HG03025 (cell line): ENCODE measurements at regions not wholly inside any gene's neighbourhood (a gene's known extent, or its start where the extent isn't known, plus 50 kb on each side); places are given as distances from the start of the nearest gene placed in this dataset.
"Not testable (repeated sequence)": the region's sequence is repeated elsewhere in the genome, so short reads cannot be mapped to it uniquely, and the experiment has no call there.

Experiments
- ATAC-seq: cut with Tn5 transposase; IDR thresholded peaks from one replicate; pipeline ENCODE4 v1.9.1; 2021; ENCODE audit warnings: mild to moderate bottlenecking, moderate library complexity; ENCODE audit not compliant: unreplicated experiment, low FRiP score

DNA sequence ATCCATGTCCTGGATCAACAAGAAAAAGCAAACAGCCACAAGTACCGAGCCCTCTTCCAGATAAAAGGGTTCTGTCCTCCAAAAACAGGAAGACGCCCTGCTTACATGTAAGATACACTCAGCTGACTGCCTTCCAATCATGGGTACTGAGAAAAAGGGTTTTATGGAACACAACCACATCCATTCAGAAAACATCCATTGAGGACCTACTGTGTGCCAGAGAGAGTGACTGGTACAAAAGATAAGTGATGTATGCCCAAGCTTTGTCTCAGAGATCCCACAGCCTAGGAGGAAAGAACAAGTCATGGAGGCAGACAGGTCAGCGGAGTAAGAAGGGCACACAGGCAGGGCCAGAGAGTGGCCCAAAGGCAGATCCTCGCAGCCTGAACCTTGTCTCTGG is 94.8 kb upstream of the SSTR4 start:
- no peak for ATAC-seq

DNA sequence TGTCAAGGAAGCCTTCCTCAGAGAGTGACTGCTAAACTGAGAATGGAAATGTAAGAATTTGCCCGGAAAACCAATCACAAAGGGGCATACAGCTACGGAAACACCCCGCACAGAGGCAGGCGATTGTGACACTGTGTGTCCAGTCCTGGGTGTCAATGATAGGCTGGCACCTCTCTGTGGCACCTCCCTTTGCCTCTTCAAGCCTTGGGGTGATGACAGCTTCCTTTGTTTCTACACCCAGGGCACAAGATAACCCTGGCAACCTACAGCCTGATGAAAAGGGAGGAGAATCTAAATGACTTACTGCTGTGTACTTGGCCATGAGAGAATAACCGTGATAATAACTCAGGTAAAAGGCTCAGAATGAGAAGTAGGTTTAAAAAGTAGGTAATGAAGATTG is 93.6 kb upstream of the SSTR4 start:
- no peak for ATAC-seq

DNA sequence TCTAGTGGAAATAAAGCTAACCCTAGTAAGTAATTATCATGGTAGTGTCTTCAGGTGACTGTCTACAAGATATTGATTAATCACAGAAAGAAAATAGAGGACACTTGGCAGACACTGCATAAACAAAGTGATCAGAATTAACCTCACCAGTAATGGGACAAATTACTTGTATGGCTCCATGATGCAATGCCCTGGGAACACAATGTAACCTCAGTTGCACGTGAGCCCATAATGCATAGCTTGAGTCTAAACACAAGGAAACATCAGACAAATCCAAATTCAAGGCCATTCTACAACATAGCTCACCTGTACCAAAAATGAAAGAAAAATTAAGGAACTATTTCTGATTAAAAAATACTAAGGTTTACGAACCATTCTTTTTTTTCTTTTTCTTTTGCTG is 92.4 kb upstream of the SSTR4 start:
- no peak for ATAC-seq

DNA sequence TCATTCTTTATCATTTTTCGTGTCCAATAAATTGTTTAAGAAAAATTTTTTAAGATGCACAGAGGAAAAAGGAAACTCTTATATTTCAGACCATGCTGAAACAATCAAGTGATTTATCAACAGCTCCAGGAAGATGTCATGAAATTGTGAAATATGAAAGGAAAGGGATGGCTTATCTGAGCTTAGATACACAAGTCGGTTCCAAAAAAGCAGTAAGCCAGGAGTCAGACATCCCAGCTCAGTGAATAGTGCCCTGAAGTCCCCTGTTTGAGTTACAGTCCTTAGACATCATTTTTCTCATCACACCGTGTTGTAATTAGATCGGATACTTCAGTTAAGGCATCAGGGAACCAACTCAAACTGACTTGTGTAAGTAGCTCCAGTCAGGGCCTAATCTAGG is 91.0 kb upstream of the SSTR4 start:
- no peak for ATAC-seq

DNA sequence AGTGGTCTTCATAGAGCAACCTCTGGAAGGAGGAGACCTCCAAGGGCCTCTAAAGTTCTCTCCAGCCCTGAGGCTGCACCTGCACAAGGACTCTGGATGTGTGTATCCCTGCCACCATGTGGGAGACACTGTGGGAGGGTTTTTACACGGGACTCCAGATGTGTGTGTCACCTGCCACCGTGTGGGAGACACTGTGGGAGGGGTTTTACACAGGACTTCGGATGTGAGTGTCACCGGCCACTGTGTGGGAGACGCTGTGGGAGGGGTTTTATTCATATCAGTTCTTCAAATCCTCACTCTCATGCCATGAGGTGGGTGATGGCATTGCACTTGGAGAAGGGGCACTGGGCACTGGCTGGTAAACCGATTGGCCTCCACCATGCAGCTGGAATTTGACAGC is 90.2 kb upstream of the SSTR4 start:
- ATAC-seq: no peak

DNA sequence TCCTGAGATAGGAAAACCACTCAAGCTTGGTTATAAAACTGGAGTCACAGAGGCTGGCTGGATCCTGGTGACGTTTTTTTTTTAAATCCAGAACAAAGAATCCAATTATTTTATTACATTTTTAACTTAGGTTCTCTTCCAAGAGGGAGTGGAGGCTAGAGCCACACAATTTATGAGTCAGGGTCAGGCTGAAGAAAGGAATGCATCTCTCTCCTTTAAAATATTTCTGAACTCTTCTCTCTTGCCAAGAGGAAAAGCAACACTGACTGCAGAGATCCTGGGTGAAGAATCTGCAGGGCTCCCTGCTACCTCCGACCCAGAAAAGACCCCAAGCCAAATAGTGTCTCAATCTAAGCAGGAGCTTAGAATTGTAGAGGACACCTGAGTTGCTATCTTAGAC is 88.5 kb upstream of the SSTR4 start:
- no peak for ATAC-seq

DNA sequence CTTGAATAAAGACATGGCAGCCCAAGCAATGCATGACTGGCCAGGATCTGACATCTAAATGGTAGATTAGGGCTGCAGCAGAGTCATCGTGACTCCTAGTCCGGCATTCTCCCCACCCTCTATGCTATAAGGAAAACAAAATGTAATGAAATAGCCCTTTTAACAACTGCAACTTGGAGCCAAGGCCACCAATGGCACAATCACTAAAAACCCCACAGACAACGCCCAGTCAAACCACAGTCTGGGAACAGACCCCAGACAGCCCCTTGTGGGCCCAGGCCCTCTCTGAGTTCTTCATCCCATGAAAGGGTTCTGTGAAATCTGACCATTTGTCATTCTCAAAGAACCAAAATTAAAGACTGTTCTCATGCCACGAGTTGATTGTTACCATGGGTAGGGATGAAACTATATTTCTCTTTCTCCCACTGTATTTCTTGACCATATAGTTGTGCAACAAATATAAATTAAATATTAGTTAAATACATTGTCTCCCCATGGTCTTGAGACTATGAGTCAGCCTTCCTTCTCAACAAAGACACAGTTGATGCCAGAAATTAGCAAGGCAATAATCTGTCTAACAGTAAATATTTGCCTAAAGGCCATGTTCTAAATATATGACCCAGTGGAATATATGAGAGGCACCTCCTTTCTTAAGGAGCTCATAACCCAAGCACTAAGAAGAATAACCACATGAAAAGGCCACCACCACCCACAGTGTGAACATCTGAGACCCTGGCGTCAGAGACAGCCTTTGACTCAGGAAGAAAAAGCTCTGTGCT is 85.6 kb upstream of the SSTR4 start:
- no peak for ATAC-seq

DNA sequence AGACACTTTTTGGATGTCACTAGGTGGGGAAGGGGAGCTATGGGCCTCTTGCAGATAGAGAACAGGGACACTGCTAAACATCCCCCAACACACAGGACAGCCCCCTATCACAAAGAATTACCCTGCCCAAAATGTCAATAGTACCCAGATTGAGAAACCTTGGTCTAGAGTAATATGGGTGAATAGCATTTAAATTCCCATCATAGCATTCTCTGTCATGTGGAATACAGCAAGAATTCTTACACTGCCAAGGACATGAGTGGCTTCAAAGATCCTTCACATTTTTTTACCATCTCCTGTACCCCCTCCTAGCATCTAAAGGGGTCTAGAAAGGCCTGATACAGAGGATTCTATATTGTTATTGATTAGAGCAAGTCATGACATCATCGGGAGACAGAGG is 83.1 kb upstream of the SSTR4 start:
- ATAC-seq: no peak

DNA sequence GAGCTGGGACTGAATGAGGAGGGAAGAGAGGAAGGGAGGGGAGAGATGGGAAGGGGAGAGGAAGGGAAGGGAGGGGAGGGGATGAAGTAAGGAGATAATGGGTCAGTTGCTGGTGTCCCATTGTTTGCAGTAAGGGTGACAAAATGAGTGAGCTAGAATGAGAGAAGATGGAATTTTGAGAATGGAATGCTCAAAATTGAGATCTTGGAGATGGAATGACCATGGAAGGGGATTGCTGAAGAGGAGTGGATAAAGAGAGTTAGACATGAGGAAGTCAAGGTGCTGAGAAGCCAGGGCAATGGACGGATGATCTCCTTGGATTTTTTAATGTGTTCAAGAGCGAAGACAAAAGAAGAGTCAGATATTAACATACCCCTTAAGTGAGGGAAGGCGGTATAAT is 80.5 kb upstream of the SSTR4 start:
- no peak for ATAC-seq

DNA sequence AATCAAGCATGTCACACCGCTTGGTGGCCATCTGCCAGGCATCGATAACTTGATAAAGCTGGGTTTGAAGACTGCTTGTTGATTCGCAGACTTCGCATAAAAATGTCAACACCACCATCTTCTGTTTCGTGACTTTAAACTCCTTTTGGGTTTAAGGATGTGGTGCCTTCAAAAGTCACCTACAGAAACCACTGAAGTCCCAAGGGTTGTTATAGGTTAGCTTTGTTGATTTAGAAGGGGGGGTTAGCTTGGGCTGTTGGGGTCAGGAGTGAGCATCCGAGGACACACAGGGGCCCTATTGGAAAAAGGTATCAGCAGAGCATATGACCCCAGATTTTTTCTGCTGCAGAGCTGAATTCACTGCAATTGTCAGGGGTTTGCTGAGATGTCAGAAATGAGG is 76.7 kb upstream of the SSTR4 start:
- ATAC-seq: no peak

DNA sequence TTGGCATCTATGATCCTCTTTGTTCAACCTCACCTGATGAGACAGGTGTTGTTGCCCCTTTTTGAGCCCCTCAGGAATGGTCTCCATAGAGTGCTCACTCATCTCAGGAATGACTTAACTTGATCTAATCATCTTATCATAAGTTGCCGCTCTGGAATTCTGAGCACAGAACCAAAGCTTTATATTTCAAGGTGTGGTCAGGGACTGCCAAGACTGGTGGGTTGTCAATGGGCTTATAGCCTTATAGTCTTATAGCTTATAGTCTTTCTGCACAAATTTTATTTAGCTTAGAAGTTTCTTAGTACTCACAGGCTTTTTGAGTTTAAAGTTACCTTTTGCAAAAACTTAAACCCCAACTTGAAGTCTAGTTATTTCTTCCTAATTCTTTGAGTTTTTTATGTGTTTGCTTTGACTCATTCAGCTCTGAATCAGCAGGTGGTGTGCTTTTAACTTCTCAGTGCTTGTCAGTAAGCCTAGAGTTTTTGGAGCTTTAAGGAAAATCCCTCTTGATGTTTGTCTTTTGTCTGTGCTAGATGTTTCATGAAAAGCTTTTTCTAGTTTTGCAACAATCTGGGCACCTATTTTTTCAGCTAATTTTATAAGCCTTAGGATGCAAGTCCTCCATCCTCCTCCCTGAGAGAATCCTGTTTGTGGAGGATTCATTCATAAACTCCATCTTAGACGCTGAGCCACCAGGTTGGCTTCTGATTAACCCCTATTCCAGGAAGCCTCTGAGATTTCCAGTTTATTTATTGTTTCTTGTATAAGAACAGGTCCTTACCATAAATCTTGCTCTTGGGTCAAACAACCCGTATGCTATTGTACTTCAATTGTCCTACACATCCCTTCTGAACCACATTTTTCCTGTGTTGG is 72.3 kb upstream of the SSTR4 start:
- ATAC-seq: no peak

DNA sequence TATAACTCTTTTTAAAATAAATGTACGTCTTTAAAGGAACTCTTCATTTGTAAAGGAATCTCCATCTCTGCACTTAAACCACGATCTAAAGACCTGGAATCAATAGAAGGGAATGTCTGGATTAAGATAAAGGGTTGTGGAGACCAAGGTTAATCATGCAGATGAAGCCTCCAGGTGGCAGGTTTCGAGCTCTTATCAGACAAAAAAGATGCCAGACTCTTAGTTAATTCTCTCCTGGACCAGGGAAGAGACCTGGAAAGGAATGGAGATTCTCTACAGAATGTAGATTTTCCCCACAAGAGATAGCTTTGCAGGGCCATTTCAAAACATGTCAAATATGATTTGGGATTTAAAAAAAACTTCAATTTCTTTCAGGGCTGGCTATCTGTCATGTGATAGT is 71.5 kb upstream of the SSTR4 start:
- no peak for ATAC-seq

DNA sequence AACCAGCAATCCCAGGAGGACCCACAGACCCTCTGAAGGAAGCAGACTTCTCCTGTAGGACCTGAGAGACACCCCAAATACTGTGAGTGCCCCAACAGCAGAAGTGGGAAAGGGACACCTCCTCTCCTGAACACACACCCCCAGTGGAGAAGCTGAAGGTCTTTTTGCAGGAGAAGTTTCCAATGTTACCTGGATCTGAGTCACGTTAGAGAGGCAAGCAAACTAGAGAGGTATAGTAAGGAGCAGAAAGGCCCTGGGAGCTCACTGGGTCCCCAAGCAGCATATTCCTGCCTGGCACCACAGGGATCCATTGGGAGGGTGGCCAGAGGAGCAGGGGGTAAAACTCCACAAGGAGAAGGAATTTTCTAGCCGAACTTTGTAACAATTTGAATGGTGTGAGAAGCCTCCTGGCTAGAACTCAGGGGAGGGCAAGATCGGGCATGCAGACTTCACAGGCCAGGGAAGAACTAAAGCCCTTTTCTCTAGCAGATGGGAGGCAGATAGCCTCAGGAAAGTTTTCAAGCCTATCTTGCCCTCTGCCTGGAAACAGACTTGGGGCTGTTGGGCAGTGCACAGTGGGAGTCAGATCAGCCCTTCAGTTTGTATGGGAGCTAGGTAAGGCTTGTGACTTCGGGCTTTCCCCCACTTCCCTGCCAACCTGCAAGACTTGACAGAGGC is 68.2 kb upstream of the SSTR4 start:
- ATAC-seq: no peak

DNA sequence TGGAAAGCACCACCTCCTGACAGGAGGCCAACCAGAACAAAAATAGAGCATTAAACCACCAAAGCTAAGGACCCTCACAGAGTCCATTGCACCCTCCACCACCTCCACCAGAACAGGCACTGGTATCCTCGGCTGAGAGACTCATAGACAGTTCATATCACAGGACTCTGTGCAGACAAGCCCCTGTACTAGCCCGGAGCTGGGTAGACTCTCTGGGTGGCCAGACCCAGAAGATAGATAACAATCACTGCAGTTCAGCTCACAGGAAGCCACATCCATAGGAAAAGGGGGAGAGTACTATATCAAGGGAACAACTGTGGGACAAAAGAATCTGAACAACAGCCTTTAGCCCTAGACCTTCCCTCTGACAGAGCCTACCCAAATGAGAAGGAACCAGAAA is 67.4 kb upstream of the SSTR4 start:
- ATAC-seq: not testable (repeated sequence)

DNA sequence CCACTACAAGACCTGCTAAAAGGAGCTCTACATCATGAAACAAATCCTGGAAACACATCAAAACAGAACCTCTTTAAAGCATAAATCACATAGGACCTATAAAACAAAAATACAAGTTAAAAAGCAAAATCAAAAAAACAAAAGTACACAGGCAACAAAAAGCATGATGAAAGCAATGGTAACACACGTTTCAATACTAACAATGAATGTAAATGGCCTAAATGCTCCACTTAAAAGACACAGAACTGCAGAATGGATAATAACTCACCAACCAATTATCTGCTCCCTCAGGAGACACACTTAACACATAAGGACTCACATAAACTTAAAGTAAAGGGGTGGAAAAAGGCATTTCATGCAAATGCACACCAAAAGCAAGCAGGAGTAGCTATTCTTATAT is 66.1 kb upstream of the SSTR4 start:
- not testable (repeated sequence) for ATAC-seq

DNA sequence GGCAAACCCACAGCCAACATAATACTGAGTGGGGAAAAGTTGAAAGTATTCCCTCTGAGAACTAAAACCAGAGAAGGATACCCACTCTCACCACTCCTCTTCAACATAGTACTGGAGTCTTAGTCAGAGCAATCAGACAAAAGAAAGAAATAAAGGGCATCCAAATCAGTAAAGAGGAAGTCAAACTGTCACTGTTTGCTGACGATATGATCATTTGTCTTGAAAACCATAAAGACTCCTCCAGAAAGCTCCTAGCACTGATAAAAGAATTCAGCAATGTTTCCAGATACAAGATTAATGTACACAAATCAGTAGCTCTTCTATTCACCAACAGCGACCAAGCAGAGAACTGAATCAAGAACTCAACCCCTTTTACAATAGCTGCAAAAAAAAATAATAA is 64.0 kb upstream of the SSTR4 start:
- ATAC-seq: not testable (repeated sequence)

DNA sequence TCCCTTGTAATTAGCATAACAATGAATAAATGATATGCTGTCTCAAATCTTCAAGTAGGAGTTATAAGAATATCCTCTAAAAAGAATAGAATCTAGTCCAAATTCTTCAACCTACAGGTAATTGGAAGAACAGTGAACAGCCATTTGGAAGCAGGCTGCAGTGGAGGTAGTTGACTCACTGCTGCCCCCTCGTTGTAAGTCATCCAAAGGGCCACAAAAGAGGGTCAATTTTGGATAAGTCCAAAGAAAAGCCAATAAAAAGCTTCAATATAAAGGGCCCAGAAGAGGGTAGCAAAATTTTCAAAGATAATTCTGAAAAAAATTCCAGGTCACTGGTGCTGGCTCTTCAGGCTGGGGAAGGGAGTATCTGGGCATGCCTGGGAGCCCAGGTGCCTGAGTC is 60.8 kb upstream of the SSTR4 start:
- no peak for ATAC-seq

DNA sequence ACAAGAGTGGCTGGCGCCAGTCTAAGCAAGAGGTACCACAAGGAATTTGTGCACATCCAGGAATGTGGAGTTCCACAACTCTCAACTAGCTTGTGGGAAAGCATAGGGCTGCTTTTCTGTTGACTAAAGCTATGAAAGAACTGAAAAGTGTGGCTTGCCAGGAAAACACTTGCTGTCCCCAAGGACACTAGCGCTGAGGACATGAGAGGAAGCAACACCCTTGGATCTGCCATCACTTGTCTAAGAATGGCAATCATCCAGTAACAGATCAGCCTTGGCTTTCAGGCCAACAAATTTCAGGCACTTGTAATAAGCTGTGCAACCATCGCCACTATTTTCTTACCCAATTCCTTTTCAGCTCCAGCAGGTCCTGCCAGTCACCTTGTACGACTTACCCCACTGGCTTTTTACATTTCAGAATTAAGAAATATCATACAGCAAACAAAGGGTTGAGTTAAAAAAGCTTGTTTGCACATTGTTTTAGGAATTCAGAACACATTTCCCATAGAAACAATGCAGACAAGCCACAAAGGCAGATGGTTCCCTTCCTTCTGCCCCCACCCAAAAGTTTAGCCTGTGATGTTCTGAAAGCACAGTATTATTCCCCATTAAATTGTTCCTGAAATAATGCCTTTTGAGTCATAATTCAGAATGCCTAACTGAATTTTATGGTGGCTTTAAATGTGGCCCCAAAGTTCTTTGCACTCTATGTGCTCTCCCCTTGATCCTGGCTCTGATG is 57.9 kb upstream of the SSTR4 start:
- ATAC-seq: no peak

DNA sequence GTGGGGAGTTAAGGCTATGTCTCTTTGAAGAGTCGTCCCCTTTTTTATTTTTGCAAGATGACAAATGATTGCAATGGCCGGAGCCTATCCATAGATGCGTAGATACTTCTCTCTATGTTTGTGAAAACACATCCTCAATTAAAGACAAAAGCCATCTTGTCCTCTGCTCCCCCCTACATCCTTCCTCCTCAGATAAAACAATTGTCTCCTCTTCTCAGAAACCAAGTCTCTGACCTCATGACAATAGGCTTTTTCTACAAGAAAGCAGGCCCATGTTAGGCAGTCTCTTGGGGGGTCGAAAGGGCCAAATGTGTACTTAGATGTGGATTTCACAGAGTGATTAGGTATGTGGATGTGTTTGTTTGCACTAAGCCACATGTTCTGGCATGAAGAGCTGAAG is 51.1 kb upstream of the SSTR4 start:
- no peak for ATAC-seq

DNA sequence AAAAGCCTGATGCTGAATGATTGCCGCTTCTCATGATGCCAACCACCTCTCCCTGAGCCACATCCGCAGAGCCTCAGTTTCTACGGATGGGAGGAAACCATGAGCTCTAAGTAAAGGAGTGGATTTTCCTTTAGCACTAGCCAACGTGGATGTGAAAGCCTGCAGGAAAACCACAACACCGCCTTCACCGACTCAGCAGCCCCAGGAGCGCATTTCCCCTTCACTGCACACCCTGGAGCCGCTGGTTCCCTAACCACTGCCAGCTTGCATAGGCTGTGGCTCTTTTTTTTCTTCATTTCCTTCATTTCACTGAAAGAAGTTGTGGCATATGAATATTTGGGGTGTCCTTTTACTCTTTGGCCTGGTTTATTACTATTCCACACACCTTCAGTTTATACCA is 50.5 kb upstream of the SSTR4 start:
- ATAC-seq: no peak
